ENCODE measurements at regions not wholly inside any gene's neighbourhood (a gene's known extent, or its start where the extent isn't known, plus 50 kb on each side); places are given as distances from the start of the nearest gene placed in this dataset.

GRCh38 chr13:83216479-83217245 is 665.6 kb downstream of the SLITRK1 start:
- no peak for DNase-seq (ENCODE audit: extremely low read depth, low read depth)
- H3K4me3 ChIP-seq (replicated peaks; ENCODE audit: low read depth, low read length): no peak overlapping the region
- no peak for TF ChIP-seq CTCF (IDR thresholded peaks at IDR 0.05; ENCODE audit: low read depth, low read length, missing control alignments)

DNA sequence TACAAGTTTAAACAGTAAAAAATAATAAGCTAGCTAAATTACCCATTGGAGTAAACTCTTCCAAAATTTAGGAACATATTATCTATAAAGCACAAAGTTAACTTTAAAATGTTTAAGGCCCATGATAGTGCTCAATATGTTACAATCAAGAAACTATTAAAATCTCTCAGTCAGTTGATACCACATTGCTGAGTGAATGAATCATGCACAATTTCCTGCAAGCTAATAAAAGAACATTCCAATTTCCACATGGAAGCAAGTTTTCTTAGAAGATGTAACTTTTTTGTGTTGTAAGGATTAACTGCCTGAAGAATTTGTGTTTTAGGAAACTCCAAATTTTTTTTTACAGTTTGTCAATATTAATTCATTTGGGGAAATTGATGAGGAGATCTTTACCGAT is 666.6 kb downstream of the SLITRK1 start:
- DNase-seq (ENCODE audit: extremely low read depth, low read depth): peak; percentile 59
- no peak overlapping the region for H3K4me3 ChIP-seq (replicated peaks; ENCODE audit: low read depth, low read length)
- no peak for TF ChIP-seq CTCF (IDR thresholded peaks at IDR 0.05; ENCODE audit: low read depth, low read length, missing control alignments)

DNA sequence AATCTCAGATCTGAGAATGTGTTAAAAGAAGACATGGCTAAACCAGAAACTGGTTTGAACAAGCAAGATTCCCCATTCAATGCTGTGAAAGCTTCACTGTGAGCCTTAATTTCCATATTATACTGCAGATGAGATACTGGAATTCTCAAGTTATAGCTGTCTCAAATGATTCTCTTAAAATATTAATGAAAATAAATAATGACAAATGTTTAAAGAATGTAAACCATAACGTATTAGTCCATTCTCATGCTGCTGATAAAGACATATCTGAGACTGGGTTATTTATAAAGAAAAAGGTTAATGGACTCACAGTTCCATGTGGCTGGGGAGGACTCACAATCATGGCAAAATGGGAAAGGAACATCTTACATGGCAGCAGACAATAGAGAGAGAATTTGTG is 667.8 kb downstream of the SLITRK1 start:
- TF ChIP-seq CTCF (IDR thresholded peaks at IDR 0.05; ENCODE audit: low read depth, low read length, missing control alignments): no peak
- no peak for DNase-seq (ENCODE audit: extremely low read depth, low read depth)
- H3K4me3 ChIP-seq (replicated peaks; ENCODE audit: low read depth, low read length): no peak overlapping the region

- TF ChIP-seq CTCF (IDR thresholded peaks at IDR 0.05; ENCODE audit: low read depth, low read length, missing control alignments): no peak
- no peak overlapping the region for H3K4me3 ChIP-seq (replicated peaks; ENCODE audit: low read depth, low read length)
- no peak for DNase-seq (ENCODE audit: extremely low read depth, low read depth)
Measured at GRCh38 chr13:83211301-83211700, 671.0 kb downstream of the SLITRK1 start.

GRCh38 chr13:83204886-83205285 is 677.4 kb downstream of the SLITRK1 start:
- DNase-seq (ENCODE audit: extremely low read depth, low read depth): no peak
- no peak overlapping the region for H3K4me3 ChIP-seq (replicated peaks; ENCODE audit: low read depth, low read length)
- no peak for TF ChIP-seq CTCF (IDR thresholded peaks at IDR 0.05; ENCODE audit: low read depth, low read length, missing control alignments)

GRCh38 chr13:83201506-83201905 is 680.8 kb downstream of the SLITRK1 start:
- TF ChIP-seq CTCF (IDR thresholded peaks at IDR 0.05; ENCODE audit: low read depth, low read length, missing control alignments): no peak
- H3K4me3 ChIP-seq (replicated peaks; ENCODE audit: low read depth, low read length): no peak overlapping the region
- no peak for DNase-seq (ENCODE audit: extremely low read depth, low read depth)

DNA sequence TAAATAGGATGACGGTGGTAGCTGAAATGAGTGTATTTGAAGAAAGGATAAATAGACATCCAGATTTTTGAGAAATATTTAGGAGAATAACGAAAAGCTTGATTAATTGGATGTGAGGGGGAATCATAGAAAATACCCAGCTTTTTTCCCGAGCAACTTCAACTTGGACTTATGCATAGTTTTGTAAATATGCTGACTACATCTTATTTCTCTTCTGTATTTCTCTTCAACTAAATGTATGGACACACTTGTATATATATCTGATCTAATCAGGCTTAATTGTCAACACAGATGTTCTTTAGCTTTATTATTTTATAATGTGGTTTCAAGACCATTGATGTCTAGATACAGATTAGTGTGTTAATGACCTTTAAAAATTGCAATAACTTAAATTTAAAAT is 685.0 kb downstream of the SLITRK1 start:
- no peak for DNase-seq (ENCODE audit: extremely low read depth, low read depth)
- H3K4me3 ChIP-seq (replicated peaks; ENCODE audit: low read depth, low read length): no peak overlapping the region
- TF ChIP-seq CTCF (IDR thresholded peaks at IDR 0.05; ENCODE audit: low read depth, low read length, missing control alignments): no peak
